ENCODE measurements at regions not wholly inside any gene's neighbourhood (a gene's known extent, or its start where the extent isn't known, plus 50 kb on each side); places are given as distances from the start of the nearest gene placed in this dataset.

DNA sequence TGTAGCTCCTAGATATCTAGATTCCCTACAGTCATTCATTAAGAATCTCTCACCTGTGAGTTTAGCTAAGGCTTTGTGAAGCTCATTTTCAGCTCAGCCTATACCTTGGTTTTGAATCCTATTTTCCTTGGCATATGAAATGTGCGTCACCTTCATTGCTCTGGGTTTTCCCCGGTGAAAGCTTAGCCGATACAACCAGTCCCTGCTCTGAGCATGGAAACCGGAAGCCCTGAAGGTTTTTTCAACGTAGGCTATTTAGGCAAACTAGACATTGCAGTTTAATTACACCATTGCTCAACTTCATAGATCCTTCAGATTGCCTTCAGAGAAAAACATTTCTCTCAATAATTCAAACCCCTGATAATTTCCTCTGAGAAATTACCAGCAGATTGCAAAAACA lies 206.8 kb upstream of the TPRG1 start:
- no peaks in the 10 kb centered on the region for H3K36me3 Mint-ChIP-seq
- H3K9me3 Mint-ChIP-seq, result peaks cover 4% of the 10 kb centered on the region
- ATAC-seq, result no peak
- TF ChIP-seq NFATC4 (CRISPR knock-in tag; IDR thresholded peaks at IDR 0.05) (no peak), ZNF396 (CRISPR knock-in tag; IDR thresholded peaks at IDR 0.05; ENCODE audit: borderline replicate concordance) (no peak)
- TF ChIP-seq, protein P1, sequence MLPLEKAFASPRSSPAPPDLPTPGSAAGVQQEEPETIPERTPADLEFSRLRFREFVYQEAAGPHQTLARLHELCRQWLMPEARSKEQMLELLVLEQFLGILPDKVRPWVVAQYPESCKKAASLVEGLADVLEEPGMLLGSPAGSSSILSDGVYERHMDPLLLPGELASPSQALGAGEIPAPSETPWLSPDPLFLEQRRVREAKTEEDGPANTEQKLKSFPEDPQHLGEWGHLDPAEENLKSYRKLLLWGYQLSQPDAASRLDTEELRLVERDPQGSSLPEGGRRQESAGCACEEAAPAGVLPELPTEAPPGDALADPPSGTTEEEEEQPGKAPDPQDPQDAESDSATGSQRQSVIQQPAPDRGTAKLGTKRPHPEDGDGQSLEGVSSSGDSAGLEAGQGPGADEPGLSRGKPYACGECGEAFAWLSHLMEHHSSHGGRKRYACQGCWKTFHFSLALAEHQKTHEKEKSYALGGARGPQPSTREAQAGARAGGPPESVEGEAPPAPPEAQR (CRISPR knock-in tag; IDR thresholded peaks at IDR 0.05), result no peak
- TF ChIP-seq, protein P2, sequence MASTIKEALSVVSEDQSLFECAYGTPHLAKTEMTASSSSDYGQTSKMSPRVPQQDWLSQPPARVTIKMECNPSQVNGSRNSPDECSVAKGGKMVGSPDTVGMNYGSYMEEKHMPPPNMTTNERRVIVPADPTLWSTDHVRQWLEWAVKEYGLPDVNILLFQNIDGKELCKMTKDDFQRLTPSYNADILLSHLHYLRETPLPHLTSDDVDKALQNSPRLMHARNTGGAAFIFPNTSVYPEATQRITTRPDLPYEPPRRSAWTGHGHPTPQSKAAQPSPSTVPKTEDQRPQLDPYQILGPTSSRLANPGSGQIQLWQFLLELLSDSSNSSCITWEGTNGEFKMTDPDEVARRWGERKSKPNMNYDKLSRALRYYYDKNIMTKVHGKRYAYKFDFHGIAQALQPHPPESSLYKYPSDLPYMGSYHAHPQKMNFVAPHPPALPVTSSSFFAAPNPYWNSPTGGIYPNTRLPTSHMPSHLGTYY (CRISPR knock-in tag; IDR thresholded peaks at IDR 0.05), result no peak
- H3K27me3 Mint-ChIP-seq (ENCODE audit: low read depth), result no peaks in the 10 kb centered on the region
- no peak overlapping the region for H3K27ac Mint-ChIP-seq
- no peak overlapping the region for H3K4me3 Mint-ChIP-seq
- CTCF ChIA-PET, result interaction anchor here (1.0 kb wide), 1 partner anchor 1225 kb away, joined by 5 read pairs; no protein-coding TSS in a partner anchor
- H3K4me1 Mint-ChIP-seq, result no peaks in the 10 kb centered on the region
- DNase-seq (ENCODE audit: low spot score), result no peak
- POLR2A ChIA-PET, result no interaction called here

GRCh38 chr3:188972310-188972709 lies 199.5 kb upstream of the TPRG1 start:
- TF ChIP-seq TEAD1 (CRISPR knock-in tag; IDR thresholded peaks at IDR 0.05) (no peak), MXD4 (CRISPR knock-in tag; IDR thresholded peaks at IDR 0.05; ENCODE audit: borderline replicate concordance) (no peak), ATF3 (CRISPR knock-in tag; conservative IDR thresholded peaks at IDR 0.05) (no peak), CTCF (IDR thresholded peaks at IDR 0.05) (no peak), KAT7 (CRISPR knock-in tag; IDR thresholded peaks at IDR 0.05; ENCODE audit: borderline replicate concordance) (no peak)
- TF ChIP-seq, protein P3, sequence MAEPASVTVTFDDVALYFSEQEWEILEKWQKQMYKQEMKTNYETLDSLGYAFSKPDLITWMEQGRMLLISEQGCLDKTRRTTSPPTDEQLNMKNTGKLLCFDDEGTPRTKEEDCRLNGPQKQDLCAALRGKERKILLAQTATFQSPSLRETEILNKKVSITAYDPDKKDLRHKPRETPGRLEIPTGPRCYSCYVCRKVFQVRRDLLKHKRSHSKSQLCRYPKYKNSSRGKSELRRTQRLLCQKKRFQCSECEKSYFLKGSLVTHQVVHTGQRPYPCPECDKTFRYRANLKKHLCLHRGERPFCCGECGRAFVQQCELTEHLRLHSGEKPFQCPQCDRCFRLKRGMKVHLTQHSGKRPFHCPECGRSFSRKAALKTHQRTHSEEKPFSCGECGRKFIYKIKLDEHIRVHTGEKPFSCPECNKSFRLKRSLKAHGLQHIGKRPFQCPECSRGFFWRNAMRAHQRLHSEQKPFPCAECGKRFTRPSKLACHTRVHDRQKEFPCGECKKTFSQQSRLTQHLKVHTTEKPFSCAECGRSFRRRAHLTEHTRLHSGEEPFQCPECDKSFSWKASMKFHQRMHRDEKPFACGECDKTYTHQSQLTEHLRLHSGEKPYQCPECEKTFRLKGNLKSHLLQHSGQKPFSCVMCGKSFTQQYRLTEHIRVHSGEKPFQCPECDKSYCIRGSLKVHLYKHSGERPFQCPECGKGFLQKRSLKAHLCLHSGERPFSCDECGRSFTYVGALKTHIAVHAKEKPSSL (CRISPR knock-in tag; conservative IDR thresholded peaks at IDR 0.05), result no peak
- Mint-ChIP-seq H3K4me1 (peaks cover 3% of the 10 kb centered on the region), H3K36me3 (no peaks in the 10 kb centered on the region), H3K27me3 (ENCODE audit: low read depth) (no peaks in the 10 kb centered on the region), H3K4me3 (no peak overlapping the region), H3K9me3 (peaks cover 17% of the 10 kb centered on the region), H3K27ac (no peak overlapping the region)
- ATAC-seq, result peak; percentile 41
- POLR2A ChIA-PET, result no interaction called here
- CTCF ChIA-PET, result interaction anchor here (0.5 to 0.9 kb wide), 2 partner anchors 11 to 18 kb away, joined by 3 to 4 read pairs; no protein-coding TSS in a partner anchor
- no peak for DNase-seq (ENCODE audit: low spot score)

DNA sequence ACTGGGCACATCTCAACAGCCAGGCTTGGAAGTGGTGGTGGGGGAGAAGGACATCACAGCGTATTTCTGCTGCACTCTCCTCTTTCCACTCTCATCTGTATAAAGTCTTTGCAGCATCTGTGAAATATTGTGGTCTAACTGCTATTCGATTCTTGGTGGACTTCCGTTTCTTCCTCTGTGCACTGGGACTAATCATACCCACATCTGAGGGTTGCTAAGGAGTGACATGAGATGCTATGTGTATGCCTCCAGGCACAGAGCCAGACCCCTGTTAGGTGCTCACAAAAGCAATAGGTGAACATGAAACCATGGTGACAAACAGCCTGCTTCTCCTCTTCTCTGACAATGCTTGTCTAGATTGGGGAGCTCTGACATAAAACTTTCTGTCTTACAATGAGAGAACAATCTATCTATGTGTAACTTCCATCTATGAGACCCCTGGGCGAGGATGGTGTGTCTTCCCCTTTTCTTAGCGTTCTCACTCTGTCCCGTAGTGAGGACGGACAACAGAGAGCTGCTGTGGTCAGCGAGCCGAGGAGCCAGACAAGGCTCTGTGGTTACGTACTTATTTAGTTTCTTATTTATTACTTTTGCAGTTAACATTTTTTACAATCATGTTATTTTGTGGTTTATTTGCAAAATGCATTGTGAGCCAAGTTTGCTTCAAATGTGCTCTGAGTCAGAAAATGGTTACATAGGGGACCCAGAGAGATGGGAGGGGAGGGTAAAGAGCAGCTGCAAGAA lies 196.7 kb upstream of the TPRG1 start:
- ATAC-seq (no peak), DNase-seq (ENCODE audit: low spot score) (no peak)
- H3K9me3 Mint-ChIP-seq, result peaks cover 16% of the 10 kb centered on the region
- CTCF ChIA-PET, result interaction anchor here (1.5 to 2.0 kb wide), 2 partner anchors 66 to 74 kb away, joined by 3 to 6 read pairs; no protein-coding TSS in a partner anchor
- H3K4me1 Mint-ChIP-seq, result peaks cover 9% of the 10 kb centered on the region
- no peaks in the 10 kb centered on the region for H3K27me3 Mint-ChIP-seq (ENCODE audit: low read depth)
- H3K36me3 Mint-ChIP-seq, result no peaks in the 10 kb centered on the region
- no peak overlapping the region for H3K27ac Mint-ChIP-seq
- POLR2A ChIA-PET, result no interaction called here
- no peak overlapping the region for H3K4me3 Mint-ChIP-seq
- TF ChIP-seq ZNF219 (CRISPR knock-in tag; IDR thresholded peaks at IDR 0.05; ENCODE audit: borderline replicate concordance) (no peak), ZNF416 (CRISPR knock-in tag; IDR thresholded peaks at IDR 0.05) (no peak), NFYB (CRISPR knock-in tag; conservative IDR thresholded peaks at IDR 0.05; ENCODE audit: low read depth) (no peak), ZBTB21 (CRISPR knock-in tag; IDR thresholded peaks at IDR 0.05; ENCODE audit: borderline replicate concordance) (no peak), ZNF317 (CRISPR knock-in tag; IDR thresholded peaks at IDR 0.05; ENCODE audit: borderline replicate concordance, low read depth) (no peak), EMX1 (CRISPR knock-in tag; IDR thresholded peaks at IDR 0.05) (no peak), ETV6 (CRISPR knock-in tag; IDR thresholded peaks at IDR 0.05) (no peak), NR2C2 (CRISPR knock-in tag; IDR thresholded peaks at IDR 0.05) (no peak)

Data from WTC11 (cell line).